ENCODE measurements at regions not wholly inside any gene's neighbourhood (a gene's known extent, or its start where the extent isn't known, plus 50 kb on each side); places are given as distances from the start of the nearest gene placed in this dataset.

- H3K4me1 ChIP-seq = no peaks in the 10 kb centered on the region
- TF ChIP-seq POLR2A (IDR thresholded peaks at IDR 0.05) = no peak
- no peak for TF ChIP-seq POLR2AphosphoS5 (IDR thresholded peaks at IDR 0.05)
- TF ChIP-seq CTCF (IDR thresholded peaks at IDR 0.05) = no peak
- no peak for DNase-seq (ENCODE audit: low spot score in 2 of 2)
- no peaks in the 10 kb centered on the region for H3K27me3 ChIP-seq
- intact Hi-C loops (cut with DNase I; ENCODE audit: low total_unique reads) = no loop called here
- H3K36me3 ChIP-seq = no peaks in the 10 kb centered on the region
- H3K9me3 ChIP-seq = no peaks in the 10 kb centered on the region
- no peak overlapping the region for H3K4me3 ChIP-seq
- peak overlapping the region in 1 of 2 donors; percentile 32 for H3K27ac ChIP-seq
Measured at GRCh38 chr2:216915557-216916150, 55.8 kb upstream of the TNP1 start.

DNA sequence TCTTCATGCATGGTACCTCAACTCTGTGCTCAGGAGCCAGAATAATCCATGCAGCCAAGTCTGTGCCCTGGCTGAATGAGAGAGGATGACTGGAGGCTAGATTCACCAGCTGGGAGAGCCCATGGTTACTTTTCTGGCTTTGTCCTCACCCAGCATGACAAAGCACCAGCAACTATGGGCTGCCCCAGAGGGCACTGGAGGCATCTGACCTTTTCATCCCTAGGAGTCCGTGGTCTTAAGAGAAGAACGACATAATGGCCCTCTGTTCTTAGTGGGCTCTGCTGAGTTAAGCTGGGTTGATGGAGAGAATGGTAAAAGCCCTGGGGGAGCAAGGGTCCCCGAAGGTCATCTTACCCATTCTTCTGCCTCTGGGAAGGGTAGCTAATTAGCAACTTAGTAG lies 54.6 kb upstream of the TNP1 start:
- TF ChIP-seq POLR2A (IDR thresholded peaks at IDR 0.05) (no peak), CTCF (IDR thresholded peaks at IDR 0.05) (no peak), POLR2AphosphoS5 (IDR thresholded peaks at IDR 0.05) (no peak)
- no peak overlapping the region for H3K27ac ChIP-seq

GRCh38 chr2:216911886-216912285 lies 52.0 kb upstream of the TNP1 start:
- Histone ChIP-seq H3K4me1 (no peaks in the 10 kb centered on the region), H3K9me3 (no peaks in the 10 kb centered on the region), H3K36me3 (no peaks in the 10 kb centered on the region), H3K27me3 (no peaks in the 10 kb centered on the region), H3K27ac (no peak overlapping the region), H3K4me3 (no peak overlapping the region)
- TF ChIP-seq POLR2A (IDR thresholded peaks at IDR 0.05) = no peak
- TF ChIP-seq POLR2AphosphoS5 (IDR thresholded peaks at IDR 0.05) = no peak
- TF ChIP-seq CTCF (IDR thresholded peaks at IDR 0.05) = no peak
- intact Hi-C loops (cut with DNase I; ENCODE audit: low total_unique reads) = no loop called here
- no peak for DNase-seq (ENCODE audit: low spot score in 2 of 2)

More for the DNA sequence above, 54.6 kb upstream of the TNP1 start:
- intact Hi-C loops (cut with DNase I; ENCODE audit: low total_unique reads) = no loop called here
- no peak for DNase-seq (ENCODE audit: low spot score in 2 of 2)
- Histone ChIP-seq H3K4me1 (no peaks in the 10 kb centered on the region), H3K4me3 (no peak overlapping the region), H3K36me3 (no peaks in the 10 kb centered on the region), H3K9me3 (no peaks in the 10 kb centered on the region), H3K27me3 (no peaks in the 10 kb centered on the region)

- DNase-seq (ENCODE audit: low spot score in 2 of 2) = no peak
- no peak overlapping the region for H3K27ac ChIP-seq
- intact Hi-C loops (cut with DNase I; ENCODE audit: low total_unique reads) = no loop called here
- H3K9me3 ChIP-seq = no peaks in the 10 kb centered on the region
- H3K27me3 ChIP-seq = no peaks in the 10 kb centered on the region
- H3K36me3 ChIP-seq = no peaks in the 10 kb centered on the region
- H3K4me1 ChIP-seq = no peaks in the 10 kb centered on the region
- H3K4me3 ChIP-seq = no peak overlapping the region
- no peak for TF ChIP-seq POLR2AphosphoS5 (IDR thresholded peaks at IDR 0.05)
- no peak for TF ChIP-seq CTCF (IDR thresholded peaks at IDR 0.05)
- TF ChIP-seq POLR2A (IDR thresholded peaks at IDR 0.05) = no peak
Measured at GRCh38 chr2:216911008-216911407, 51.1 kb upstream of the TNP1 start.

GRCh38 chr2:216909541-216910210 lies 49.8 kb upstream of the TNP1 start:
- Histone ChIP-seq H3K4me1 (no peaks in the 10 kb centered on the region), H3K27me3 (no peaks in the 10 kb centered on the region), H3K27ac (no peak overlapping the region), H3K9me3 (no peaks in the 10 kb centered on the region), H3K36me3 (no peaks in the 10 kb centered on the region), H3K4me3 (no peak overlapping the region)
- no peak for DNase-seq (ENCODE audit: low spot score in 2 of 2)
- intact Hi-C loops (cut with DNase I; ENCODE audit: low total_unique reads) = no loop called here
- TF ChIP-seq POLR2A (IDR thresholded peaks at IDR 0.05) = no peak
- no peak for TF ChIP-seq POLR2AphosphoS5 (IDR thresholded peaks at IDR 0.05)
- no peak for TF ChIP-seq CTCF (IDR thresholded peaks at IDR 0.05)
